Left ventricle myocardium superior (tissue), 1 donor: ENCODE measurements at regions not wholly inside any gene's neighbourhood (a gene's known extent, or its start where the extent isn't known, plus 50 kb on each side); places are given as distances from the start of the nearest gene placed in this dataset.

ENCODE experiments used
- ATAC-seq: fragments of 200-7000 bp; cut with Tn5 transposase; one replicate; pipeline ENCODE4 v1.9.1; 2020; ENCODE audit warnings: mild to moderate bottlenecking, moderate library complexity
- DNase-seq: peaks from one replicate; pipeline ENCODE4 v3.0.0-alpha.2; 2020
- intact Hi-C: fragments of 100-400 bp; cut with micrococcal nuclease; formaldehyde crosslinking; loops from one replicate; pipeline ENCODE4 v1.11.0; 2022
- donor health status: DM: no; HTN: yes; CAD: no; lungs with severe emphysema.

DNA sequence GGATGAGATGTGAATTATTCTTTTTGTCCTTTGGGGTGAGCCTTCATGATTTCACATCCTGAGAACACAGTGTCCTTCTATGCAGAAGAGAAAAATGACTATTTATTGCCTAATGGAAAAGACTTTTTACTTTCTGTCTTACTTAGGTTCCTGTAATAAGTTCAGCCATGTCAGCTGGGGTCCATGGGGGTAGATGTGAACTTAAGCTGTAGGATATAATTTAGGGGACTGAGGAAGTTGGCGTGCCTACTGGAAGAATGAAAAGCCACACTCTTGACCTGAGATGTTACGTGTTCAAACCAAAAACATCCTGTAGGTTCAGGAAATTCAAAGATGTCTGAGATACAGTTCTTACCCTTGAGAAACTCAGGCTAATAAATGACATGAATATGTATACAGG is 660.5 kb downstream of the TOX3 start:
- intact Hi-C loops = no loop called here
- ATAC-seq (no peak), DNase-seq (no peak)

DNA sequence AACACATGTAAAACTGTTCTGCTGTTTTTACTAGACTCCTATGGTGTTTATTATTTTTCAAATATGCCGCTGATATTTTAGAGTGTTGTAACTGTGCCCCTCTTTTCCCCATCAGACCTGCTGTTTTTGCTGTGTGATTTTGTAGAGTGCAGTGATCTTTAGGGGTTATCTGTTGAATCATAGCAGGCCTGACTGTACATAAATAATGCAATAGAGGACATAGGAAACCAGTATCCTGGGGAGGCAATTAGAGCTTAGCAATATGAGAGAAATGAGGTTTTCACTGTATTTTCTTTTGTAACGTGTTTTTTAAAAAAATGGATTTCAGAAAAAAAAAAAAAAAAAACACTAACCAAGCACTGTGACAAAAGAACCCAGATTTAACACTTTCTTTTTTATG is 662.2 kb downstream of the TOX3 start:
- no peak for ATAC-seq
- intact Hi-C loops = no loop called here
- no peak for DNase-seq

DNA sequence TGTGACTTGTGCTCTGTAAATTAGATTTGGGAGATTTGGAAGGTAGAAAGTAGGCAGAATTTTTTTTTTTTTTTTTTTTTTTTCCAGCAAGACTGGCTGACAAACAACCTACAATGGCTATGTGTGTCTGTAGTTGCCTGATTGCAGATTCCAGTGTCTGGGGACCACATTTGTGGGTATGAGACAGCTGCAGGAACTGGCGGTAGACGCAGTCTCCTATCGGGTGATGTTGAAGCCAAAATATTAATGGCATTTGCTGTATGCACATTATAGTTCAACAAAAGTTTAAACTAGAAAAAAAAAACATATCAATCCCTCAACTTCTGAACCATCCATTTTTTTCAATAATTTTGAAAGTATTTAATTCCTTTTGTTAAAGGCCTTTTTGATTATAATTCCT is 665.2 kb downstream of the TOX3 start:
- DNase-seq (no peak), ATAC-seq (no peak)
- intact Hi-C loops = no loop called here

DNA sequence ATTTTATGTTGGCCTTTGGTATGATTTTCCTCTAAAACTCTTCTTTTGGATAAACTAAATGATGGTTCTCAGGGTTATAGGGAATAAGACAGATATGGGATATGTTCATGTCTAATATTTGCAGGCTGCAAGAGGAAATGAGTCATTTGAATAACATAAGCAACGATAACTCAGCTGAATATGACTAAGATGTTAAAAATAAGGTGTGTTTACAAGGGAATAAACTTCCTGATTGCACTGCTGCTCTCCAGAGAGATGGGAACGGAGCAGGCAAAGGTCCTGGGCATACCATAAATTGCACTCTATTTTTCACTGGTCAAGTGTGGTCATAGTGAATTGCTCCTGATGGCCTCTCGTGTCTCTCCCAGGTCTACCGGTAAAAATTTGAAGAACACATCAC is 666.2 kb downstream of the TOX3 start:
- no peak for DNase-seq
- intact Hi-C loops = no loop called here
- ATAC-seq = no peak

DNA sequence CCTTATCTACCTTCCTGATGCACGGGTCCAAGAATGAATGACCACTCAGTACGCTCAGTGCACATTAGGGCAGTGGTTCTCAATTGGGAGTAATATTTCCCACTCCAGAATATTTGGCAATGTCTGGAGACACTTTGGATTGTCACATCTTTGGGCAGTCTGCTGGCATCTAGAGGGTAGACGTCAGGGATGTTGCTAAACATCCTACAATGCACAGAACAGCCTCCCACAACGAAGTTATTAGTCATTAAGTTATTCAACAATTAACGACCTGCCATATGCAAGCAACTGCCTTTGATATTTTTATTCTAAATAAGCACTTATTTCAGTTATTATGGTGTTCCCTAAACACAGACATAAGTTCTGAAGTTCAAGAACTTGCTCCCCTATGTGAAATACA is 669.3 kb downstream of the TOX3 start:
- intact Hi-C loops = no loop called here
- ATAC-seq (no peak), DNase-seq (no peak)

DNA sequence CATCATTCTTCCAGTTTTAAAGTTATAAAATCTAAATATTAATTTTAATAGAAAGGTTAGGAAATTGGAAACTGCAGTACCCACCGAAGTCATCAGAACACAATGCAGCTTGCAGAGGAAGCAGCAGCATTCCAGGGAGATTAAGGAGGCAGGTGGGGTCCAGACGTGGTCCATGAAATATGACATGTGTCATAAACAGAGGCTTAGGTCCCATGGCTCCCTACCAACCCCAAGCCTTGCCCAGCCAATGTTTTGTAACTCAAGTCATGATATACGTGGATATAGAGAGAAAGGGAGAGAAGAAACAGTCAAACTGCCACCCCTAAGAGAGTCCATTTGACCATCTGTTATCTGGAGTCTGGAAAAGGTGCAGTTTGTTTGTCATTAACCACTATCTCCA is 670.0 kb downstream of the TOX3 start:
- intact Hi-C loops = no loop called here
- no peak for DNase-seq
- no peak for ATAC-seq

DNA sequence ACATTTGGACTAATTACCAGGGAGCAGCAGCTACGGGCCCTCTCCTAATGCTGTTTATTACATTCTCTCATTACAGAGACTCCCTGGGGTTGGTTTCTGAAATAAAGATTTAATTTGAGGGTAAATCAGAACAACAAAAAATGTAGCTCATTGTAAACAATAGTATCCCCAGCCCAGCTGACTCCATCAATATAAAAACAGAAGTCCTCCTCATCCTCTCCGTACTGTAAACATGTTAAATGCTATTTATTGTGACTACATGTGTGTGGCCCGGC is 670.4 kb downstream of the TOX3 start:
- no peak for DNase-seq
- intact Hi-C loops = no loop called here
- no peak for ATAC-seq

DNA sequence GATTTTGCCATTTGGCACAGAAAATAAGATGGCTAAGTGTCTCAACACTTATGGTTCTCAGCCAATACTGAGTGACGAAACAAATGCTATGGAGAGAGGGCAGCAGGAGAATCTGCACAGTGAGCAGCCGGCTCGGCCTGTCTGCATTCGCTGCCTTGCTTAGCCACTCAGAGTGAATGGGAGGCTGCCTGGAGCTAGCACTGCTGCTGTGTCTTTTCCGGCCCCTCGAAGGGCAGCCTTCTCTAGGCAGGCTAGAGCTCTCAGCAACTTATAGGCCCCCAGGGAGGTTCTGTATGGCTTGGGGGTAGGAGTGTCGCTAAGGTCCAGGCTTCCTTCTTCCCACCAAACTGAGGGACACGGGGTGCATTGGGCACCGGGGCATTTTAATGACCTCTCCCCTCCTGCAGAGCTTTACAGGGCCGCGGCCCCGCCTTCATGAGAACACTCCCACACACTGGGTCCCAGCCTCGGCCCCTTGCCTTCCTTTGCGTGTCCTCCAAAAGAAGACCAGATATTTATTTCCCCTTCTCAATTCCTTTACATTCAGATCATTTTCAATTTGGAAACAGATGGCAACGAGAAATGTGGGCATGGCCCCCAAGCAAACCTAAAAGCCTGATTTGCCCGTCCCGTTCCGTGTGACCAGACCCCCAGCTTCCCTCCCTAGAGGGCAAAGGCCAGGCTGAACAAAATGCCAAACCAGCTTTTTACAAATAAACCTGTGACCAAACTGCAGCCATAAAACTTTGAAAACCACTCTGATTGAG is 670.9 kb downstream of the TOX3 start:
- intact Hi-C loops = no loop called here
- ATAC-seq (no peak), DNase-seq (no peak)

DNA sequence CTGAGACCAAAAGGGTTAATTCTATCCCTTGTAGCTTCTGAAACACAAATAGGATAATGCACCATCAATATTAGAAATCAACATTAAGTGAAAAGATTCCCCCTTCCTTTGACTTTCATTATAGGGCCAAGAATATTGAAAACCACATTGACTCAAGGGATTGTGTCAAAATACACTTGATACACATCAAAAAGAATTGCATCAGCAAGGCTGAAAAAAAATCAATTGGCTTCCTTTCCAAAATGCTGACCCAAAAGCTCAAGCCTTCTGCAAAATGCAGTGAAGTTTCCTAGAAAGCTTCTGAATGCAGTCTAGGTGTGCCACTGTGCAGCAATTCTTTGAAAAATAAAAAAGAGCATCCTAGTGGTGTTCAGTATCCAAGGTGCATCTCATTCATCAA is 674.4 kb downstream of the TOX3 start:
- no peak for ATAC-seq
- intact Hi-C loops = no loop called here
- DNase-seq = no peak

DNA sequence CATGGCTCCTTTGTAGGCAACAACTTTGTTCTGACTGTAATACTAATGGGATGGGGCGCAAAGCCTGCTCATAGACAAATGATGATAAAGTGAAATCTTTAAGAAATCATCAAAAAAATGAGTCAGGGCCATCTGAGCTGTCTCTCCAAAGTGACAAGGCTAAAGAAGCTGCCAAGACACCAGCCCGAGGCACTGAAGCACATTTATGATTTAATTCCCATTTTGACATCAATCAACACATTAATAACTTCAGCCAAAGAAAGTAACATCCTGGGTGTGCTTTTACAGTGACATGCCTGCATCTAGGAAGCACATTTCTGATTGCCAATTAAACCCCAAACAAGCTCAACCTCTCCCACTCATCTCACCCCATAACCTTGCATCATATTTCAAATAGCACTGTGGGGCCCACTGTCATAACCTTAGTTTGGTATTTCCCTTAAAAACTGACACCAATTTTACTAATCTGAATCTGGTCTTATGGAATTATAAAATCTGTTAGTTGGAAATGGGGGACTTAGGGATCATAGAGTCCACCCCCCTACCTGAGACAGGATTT is 676.6 kb downstream of the TOX3 start:
- intact Hi-C loops = no loop called here
- DNase-seq (no peak), ATAC-seq (no peak)

DNA sequence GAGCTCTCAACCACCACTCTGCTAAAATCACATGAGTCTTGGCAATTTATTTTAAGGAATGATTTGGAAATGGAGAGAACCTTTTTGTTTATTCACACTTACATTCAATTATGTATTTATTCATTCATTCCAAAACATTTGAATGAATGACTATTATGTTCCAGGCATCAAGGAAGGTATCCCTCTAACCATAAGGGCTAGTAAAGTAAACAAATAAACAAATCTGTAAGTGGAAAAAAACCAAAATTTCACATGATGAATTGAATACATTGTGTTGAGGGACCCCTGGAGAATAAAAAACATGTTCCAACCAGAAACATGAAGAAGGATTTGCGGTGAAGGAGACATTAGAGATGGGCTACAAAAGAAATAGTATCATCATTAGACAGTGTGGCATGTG is 677.8 kb downstream of the TOX3 start:
- ATAC-seq (no peak), DNase-seq (no peak)
- intact Hi-C loops = no loop called here

DNA sequence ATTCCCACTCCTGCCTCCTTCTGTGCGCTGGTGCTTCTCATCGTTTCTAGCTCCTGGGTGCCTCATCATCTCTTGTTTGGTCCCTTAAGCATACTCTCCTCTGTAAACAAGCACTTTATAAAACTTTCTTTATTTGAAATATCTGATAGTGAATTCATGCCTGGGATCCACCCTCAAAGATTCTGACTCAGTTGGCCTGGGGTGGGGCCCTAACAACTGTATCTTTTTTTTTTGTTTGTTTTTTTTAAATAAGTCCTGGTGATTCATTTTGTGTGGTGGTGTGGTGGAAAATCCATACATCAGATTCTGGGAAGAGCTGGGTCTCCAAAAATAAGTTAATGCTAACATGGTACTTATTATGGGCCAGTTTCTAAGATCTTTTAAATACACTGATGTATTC is 678.3 kb downstream of the TOX3 start:
- ATAC-seq = no peak
- intact Hi-C loops = no loop called here
- no peak for DNase-seq

DNA sequence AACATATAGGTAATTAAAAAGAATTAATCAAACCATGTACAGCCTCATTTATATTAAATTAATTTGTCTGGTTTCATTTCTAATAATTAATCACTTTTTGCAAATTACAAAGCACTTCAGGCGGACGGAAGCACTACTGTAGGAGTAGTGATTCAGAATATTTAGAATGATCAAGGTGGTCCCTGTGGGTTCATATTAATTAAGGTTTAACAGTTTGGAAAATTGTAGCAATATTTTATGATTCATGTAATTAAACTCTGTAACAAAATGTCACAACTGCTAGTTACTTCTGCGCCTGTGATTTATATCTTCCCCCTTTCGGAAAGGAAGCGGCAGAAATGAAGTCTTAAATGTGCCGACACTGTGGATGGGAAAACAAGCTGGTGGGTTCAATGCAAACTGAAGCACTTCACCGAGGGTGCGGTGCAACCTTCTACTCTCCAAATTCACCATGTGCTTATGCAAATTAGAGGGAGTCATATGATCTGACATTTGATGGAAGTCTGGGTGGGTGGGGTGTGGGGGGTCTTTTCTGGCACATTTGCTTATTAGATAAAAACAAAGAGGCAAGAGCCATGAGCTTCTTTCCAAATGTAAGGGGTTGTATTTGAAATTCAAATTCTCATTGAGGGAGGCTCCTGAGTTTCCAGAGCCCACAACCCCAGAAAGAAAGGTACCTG is 679.4 kb downstream of the TOX3 start:
- DNase-seq (no peak), ATAC-seq (no peak)
- intact Hi-C loops = no loop called here

DNA sequence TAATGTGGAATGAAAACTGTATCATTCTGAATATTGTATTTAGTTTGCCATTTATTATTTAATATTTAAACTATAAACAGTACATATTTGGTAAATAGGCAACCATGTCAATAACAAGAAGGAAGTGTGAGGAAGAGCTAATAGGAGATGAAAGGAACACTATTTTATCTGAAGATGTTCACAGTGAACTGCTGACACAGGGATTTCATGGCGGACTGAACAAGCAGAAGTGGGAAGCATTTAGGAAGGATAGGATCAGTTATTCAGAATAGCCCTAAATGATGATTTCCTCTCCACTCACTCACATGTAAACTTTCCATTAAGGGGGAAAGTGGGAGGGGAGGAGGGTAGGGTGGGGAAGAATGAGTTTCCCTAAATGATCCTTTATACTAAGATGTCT is 682.4 kb downstream of the TOX3 start:
- intact Hi-C loops = no loop called here
- DNase-seq (no peak), ATAC-seq (no peak)

DNA sequence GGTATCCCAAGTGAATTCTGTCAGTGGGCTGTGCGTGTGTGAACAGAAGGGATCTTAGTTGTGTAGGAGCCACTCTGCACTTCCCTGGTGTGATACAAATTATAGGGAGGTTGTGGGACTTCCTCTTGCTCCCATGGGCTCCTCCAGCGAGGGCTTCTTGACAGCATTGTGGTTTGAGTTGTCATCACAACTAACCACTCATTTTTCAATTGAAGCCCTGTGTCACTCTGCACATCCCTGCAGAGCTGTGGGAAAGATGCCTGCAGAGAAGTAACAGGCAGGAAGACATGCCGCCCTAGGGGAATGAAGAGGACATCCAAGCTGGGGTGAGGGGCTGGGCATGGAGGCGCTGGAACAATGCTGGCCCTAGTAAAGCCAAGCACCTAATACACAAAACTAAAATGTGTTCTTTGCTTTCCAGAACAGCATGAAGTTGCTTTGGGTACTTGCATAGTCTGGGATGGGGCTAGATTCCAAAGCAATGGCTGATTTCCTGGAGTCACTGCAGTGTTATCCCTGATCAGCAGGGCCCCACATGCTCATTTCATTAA is 692.5 kb downstream of the TOX3 start:
- ATAC-seq = no peak
- intact Hi-C loops = no loop called here
- DNase-seq = no peak

DNA sequence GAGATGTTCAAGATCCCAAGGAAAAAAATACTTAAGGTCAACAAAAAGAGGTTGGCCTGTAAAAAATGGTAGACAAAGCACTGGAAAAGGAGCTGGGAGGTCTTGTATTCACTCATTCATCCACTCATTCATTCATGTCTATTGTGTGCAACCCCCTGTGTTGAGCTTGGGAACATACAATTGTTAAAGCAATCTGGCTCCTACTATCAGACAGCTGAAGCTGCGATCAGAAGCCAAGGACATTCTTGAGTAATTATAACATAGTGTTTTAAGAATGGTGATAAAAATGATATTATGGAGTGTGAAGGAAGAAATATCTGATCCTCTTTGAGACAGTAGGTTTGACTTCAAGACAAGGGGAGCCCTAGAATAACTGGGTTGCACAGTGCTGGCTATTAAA is 693.4 kb downstream of the TOX3 start:
- intact Hi-C loops = no loop called here
- ATAC-seq (peak; percentile 42), DNase-seq (no peak)

DNA sequence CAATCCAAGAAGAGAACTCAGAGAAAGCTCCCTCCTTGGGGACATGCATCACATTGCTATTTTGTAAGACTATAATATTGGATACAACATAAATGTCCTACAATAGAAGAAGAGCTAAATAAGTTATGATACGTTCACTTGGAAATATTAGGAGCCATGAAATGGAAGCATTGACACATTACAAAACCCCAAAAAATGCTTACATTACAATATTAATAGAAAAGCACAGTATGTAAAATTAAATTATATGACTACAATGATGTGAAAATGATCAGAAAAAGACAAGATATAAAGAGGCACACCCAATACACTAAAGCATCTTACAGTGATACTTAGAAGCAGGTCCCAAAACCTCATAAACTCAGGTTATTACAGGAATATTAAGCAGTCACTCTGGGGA is 694.1 kb downstream of the TOX3 start:
- no peak for ATAC-seq
- DNase-seq = no peak
- intact Hi-C loops = no loop called here

DNA sequence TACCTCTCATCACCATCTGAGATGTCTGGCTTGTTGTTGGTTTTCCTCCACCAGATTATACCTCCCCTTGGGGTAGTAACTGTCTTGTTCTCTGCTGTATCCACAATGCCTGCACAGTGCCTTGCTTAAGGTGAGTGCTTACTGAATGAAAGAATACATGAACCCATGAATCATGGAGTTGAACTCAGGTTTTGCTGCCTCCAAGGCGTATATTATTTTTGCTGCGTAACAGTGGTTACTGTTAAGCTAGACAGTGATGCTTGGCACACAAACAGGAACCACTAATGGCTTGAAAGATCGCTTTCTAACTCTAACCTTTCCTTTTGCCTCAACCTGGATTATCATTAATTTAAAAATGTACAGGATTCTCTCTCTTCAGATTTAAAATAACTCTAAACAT is 695.8 kb downstream of the TOX3 start:
- DNase-seq (no peak), ATAC-seq (no peak)

DNA sequence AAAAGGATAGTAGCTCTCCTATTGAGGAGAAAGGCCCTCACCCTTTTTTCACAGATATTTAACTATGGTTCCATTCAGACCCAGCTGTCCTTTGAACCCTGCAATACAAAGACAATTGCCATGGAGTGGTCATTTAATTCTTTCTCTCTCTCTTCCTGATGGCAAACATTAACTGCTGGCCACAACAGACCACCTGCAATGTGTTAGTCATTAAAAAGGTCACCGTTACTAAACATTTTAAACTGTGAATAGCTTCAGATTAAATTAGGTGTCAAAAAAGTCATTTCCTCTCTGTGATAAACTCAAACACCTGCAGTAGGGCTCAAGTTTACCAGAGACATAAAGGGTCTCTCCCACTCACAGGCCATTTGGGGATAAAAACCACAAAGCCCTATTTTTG is 697.2 kb downstream of the TOX3 start:
- no peak for DNase-seq

More for the DNA sequence above, 695.8 kb downstream of the TOX3 start:
- intact Hi-C loops = no loop called here

DNA sequence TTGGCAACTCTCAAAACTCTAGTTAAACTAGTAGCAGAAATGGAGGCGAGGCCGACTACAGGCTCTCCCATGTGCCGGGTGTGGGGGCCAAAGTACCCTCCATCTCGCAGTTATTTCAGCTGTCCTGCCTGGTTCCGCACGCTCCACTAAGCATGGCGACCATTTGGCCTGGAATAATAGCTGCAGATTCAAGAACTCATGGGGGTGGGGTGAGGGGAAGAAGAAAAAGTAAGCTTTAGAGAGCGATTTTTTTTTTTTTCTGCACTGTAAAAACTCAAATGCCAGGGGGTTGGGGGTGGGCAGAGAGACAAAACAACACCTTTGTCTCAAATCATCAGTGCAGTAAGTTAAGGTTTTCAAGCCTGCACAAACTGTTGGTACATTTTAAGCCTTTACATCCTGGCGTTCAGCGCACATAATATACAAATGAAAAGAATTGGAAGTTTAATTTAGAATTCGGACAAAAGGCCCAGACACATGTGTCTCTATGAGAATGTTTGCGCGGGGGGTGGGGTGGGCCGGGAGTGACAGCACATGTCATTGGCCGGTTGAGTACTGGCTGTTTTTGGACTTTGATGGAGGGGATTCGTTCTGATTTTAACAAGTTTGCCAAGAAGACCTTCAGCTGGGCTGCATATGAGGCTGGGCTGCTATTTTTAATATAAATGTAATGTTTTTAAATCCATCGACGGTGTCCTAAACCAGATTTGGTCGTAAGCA is 694.7 kb upstream of the SALL1 start:
- no peak for DNase-seq
- intact Hi-C loops = no loop called here
- ATAC-seq = no peak

More for the DNA sequence above, 697.2 kb downstream of the TOX3 start:
- ATAC-seq = no peak
- intact Hi-C loops = no loop called here
